ENCODE measurements at regions not wholly inside any gene's neighbourhood (a gene's known extent, or its start where the extent isn't known, plus 50 kb on each side); places are given as distances from the start of the nearest gene placed in this dataset.

DNA sequence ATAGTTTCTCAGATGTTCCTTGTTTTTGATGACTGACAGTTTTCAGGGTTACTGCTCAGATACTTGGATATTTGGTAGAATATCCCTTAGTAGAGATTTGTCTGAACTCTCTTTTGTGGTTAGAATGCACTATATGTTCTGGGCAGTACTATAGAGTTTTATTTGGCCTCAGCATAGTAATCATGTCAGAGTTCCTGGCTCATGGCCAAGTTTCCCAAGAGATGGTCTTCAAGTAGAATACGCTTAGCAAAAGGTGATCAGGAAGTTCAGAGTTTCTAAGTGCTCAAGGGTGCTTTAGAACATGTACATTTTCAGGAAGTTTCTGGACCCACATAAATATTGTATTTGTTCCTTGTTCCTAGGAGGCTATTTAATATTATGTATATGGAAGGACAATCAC, 1209.7 kb upstream of the GJE1 start:
- no peak overlapping the region for H3K4me3 ChIP-seq
- no peak for ATAC-seq
- no peaks in the 10 kb centered on the region for H3K27me3 ChIP-seq
- TF ChIP-seq, protein P1, sequence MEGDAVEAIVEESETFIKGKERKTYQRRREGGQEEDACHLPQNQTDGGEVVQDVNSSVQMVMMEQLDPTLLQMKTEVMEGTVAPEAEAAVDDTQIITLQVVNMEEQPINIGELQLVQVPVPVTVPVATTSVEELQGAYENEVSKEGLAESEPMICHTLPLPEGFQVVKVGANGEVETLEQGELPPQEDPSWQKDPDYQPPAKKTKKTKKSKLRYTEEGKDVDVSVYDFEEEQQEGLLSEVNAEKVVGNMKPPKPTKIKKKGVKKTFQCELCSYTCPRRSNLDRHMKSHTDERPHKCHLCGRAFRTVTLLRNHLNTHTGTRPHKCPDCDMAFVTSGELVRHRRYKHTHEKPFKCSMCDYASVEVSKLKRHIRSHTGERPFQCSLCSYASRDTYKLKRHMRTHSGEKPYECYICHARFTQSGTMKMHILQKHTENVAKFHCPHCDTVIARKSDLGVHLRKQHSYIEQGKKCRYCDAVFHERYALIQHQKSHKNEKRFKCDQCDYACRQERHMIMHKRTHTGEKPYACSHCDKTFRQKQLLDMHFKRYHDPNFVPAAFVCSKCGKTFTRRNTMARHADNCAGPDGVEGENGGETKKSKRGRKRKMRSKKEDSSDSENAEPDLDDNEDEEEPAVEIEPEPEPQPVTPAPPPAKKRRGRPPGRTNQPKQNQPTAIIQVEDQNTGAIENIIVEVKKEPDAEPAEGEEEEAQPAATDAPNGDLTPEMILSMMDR (IDR thresholded peaks at IDR 0.05), result no peak
- no peak for TF ChIP-seq EP300 (IDR thresholded peaks at IDR 0.05)
- no peak for TF ChIP-seq POLR2AphosphoS5 (IDR thresholded peaks at IDR 0.05)
- TF ChIP-seq POLR2A (IDR thresholded peaks at IDR 0.05), result no peak
- no peaks in the 10 kb centered on the region for H3K36me3 ChIP-seq
- H3K4me1 ChIP-seq, result no peaks in the 10 kb centered on the region
- no peak overlapping the region for H3K27ac ChIP-seq
- WGBS, 2 donors (ENCODE audit: low coverage in 1 of 2), result 82 to 100% methylated on average over 1 of the region's 1 CpG
- no peaks in the 10 kb centered on the region for H3K9me3 ChIP-seq

DNA sequence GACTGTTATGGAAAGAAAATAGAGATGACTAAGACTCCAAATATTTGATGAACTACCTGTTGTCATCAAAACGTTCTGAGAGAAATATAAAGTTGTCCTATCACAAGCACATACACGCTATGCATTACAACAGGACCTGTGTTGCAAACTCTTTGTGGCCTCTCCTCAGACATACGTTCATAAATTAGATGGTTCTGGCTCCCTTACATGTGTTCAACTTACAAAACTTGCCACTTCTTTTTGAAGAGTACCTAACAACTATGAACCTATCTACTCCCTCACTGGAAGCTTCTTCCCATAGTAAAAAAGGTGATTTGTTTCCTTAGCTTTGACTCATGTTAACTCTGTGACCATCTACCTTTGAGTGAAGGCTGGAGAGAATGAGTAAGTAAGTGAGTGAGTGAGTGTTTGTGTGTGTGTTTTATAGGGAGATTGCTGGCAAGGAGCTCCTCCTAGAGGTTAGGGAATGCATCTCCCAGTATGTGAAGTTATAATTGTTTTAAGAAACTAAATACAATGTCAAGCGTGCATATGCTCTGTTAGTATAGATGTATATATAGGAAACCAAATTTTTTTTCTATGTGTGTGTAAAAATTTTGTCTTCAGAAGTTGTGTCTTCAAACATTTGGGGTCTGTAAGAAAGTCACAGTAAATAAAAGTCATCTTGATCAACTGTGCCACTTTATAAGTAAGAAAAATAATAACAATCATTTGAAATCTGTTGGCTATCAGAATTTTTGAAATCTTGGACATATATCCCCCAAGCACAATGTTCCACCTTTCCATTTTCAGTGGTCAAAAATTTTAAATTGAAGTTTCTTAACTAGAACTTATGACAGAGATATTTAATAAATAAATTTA, 1211.1 kb upstream of the GJE1 start:
- WGBS, 2 donors (ENCODE audit: low coverage in 1 of 2), result 58 to 68% methylated on average over 4 of the region's 4 CpGs

GRCh38 chr6:140917911-140918310, 1214.8 kb upstream of the GJE1 start:
- no peaks in the 10 kb centered on the region for H3K27me3 ChIP-seq
- no peak for ATAC-seq
- no peaks in the 10 kb centered on the region for H3K36me3 ChIP-seq
- WGBS, 2 donors (ENCODE audit: low coverage in 1 of 2), result 82 to 84% methylated on average over 2 of the region's 2 CpGs
- no peak overlapping the region for H3K27ac ChIP-seq
- H3K9me3 ChIP-seq, result no peaks in the 10 kb centered on the region
- no peak overlapping the region for H3K4me3 ChIP-seq
- H3K4me1 ChIP-seq, result peaks cover 0 to 8% (median 0%) of the 10 kb centered on the region in 3 donors
- TF ChIP-seq, protein P1 (IDR thresholded peaks at IDR 0.05), result no peak
- TF ChIP-seq EP300 (IDR thresholded peaks at IDR 0.05) (no peak), POLR2AphosphoS5 (IDR thresholded peaks at IDR 0.05) (no peak), POLR2A (IDR thresholded peaks at IDR 0.05) (no peak)

More for the DNA sequence above, 1211.1 kb upstream of the GJE1 start:
- no peak overlapping the region for H3K27ac ChIP-seq
- ATAC-seq, result peak; percentile 48
- no peaks in the 10 kb centered on the region for H3K4me1 ChIP-seq
- H3K4me3 ChIP-seq, result no peak overlapping the region
- no peak for TF ChIP-seq EP300 (IDR thresholded peaks at IDR 0.05)
- TF ChIP-seq, protein P1 (IDR thresholded peaks at IDR 0.05), result peak; percentile 20 to 60 (median 54)
- TF ChIP-seq POLR2AphosphoS5 (IDR thresholded peaks at IDR 0.05), result no peak
- H3K27me3 ChIP-seq, result no peaks in the 10 kb centered on the region
- no peaks in the 10 kb centered on the region for H3K9me3 ChIP-seq
- no peaks in the 10 kb centered on the region for H3K36me3 ChIP-seq

GRCh38 chr6:140915551-140915950, 1217.2 kb upstream of the GJE1 start:
- Histone ChIP-seq H3K36me3 (no peaks in the 10 kb centered on the region), H3K4me3 (no peak overlapping the region), H3K27ac (no peak overlapping the region), H3K27me3 (no peaks in the 10 kb centered on the region), H3K9me3 (no peaks in the 10 kb centered on the region), H3K4me1 (peaks cover 0 to 8% (median 0%) of the 10 kb centered on the region in 3 donors)
- TF ChIP-seq POLR2AphosphoS5 (IDR thresholded peaks at IDR 0.05), result no peak
- no peak for TF ChIP-seq EP300 (IDR thresholded peaks at IDR 0.05)
- no peak for TF ChIP-seq POLR2A (IDR thresholded peaks at IDR 0.05)
- no peak for ATAC-seq
- WGBS, 2 donors (ENCODE audit: low coverage in 1 of 2), result 61 to 63% methylated on average over 3 of the region's 3 CpGs

GRCh38 chr6:140915103-140915502, 1217.6 kb upstream of the GJE1 start:
- WGBS, 2 donors (ENCODE audit: low coverage in 1 of 2), result 7 to 8% methylated on average over 1 of the region's 1 CpG
- H3K27ac ChIP-seq, result no peak overlapping the region
- H3K36me3 ChIP-seq, result no peaks in the 10 kb centered on the region
- ATAC-seq, result no peak
- H3K4me1 ChIP-seq, result peaks cover 0 to 8% (median 0%) of the 10 kb centered on the region in 3 donors
- H3K27me3 ChIP-seq, result no peaks in the 10 kb centered on the region
- H3K9me3 ChIP-seq, result no peaks in the 10 kb centered on the region
- TF ChIP-seq, protein P1 (IDR thresholded peaks at IDR 0.05), result no peak
- TF ChIP-seq POLR2AphosphoS5 (IDR thresholded peaks at IDR 0.05) (no peak), POLR2A (IDR thresholded peaks at IDR 0.05) (no peak), EP300 (IDR thresholded peaks at IDR 0.05) (no peak)
- H3K4me3 ChIP-seq, result no peak overlapping the region
